GM19372 (cell line): ENCODE measurements at regions not wholly inside any gene's neighbourhood (a gene's known extent, or its start where the extent isn't known, plus 50 kb on each side); places are given as distances from the start of the nearest gene placed in this dataset.

Experiments used
- ATAC-seq: cut with Tn5 transposase; IDR thresholded peaks from one replicate; pipeline ENCODE4 v1.9.1; 2021; ENCODE audit warnings: mild to moderate bottlenecking, low read depth, moderate library complexity; ENCODE audit not compliant: unreplicated experiment

- ATAC-seq, result no peak
These were observed 275.8 kb upstream of the TENM3 start for GRCh38 chr4:181967401-181967800.

DNA sequence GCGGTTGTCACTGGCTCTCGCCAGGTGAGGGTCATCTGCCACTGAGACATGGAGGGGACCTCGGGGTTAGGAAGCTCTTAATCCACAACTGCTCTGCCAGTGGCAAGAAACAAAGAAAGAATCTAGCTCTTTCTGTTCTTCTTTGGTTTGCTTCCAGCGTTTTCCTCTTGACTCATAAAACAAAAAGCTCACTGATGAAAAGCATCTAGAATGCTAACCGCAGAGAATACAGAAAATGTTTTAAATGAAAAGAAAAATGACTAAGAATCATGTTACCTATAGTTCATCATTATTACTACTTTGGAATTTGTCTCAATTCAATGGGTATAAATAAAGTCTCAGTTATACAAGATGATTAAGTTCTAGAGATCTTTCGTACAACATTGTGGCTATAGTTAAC lies 274.8 kb upstream of the TENM3 start:
- ATAC-seq, result no peak

DNA sequence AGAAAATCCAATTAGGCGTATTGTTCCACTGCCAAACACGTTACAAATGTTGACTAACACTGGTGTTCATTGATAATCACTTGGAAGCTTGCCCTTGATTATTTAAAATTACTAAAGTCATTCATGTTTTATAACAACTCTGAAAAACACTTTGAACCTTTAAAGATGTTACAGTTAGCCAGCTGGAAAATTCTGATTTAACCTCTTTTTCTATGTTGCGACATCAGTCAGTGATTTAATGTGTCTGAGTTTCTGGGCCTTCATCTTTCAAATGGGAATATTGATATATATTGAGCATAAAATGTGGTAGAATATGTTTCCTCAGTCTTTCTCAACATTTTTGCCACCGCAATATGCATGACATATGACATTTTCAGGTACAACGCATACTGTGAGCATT lies 274.1 kb upstream of the TENM3 start:
- ATAC-seq, result no peak

- ATAC-seq, result no peak
These were observed 272.8 kb upstream of the TENM3 start for GRCh38 chr4:181970366-181970765.

GRCh38 chr4:181971411-181971810 lies 271.8 kb upstream of the TENM3 start:
- peak; percentile 68 for ATAC-seq

DNA sequence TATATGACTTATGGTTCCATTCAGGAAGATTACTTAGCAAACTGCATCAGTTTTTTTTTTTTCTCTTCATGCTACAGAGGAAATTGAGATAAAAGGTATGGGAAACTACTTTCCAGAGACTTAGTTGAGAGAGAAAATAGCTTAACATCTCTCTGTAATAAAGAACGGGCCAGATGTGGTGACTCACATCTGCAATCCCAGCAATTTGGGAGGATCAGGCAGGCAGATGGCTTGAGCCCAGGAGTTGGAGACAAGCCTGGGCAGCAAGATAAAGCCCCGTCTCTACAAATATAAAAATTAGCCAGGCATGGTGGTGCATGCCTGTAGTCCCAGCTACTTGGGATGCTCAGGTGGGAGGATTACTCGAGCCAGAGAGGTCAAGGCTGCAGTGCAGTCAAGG lies 271.2 kb upstream of the TENM3 start:
- ATAC-seq, result no peak

GRCh38 chr4:181976764-181977163 lies 266.4 kb upstream of the TENM3 start:
- ATAC-seq, result no peak

GRCh38 chr4:181982437-181982836 lies 260.8 kb upstream of the TENM3 start:
- no peak for ATAC-seq

DNA sequence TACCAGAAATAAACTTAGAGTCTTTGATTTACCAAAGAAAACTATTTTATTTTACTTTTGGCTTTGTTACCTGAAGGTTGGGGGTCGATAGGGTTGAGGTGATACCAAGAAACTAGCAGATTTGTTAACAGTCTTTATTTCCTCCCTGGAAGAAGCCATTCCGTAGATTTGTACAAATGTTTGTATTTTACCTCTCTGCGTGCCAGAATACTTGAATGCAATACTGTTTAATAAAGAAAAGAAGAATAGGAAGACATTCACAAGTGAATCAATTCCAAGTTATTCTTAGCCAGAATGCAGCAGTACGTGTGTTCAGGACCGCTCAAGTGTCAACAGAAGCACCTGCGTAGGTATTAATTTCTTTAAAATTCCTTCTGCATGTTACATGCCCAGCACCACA lies 260.3 kb upstream of the TENM3 start:
- ATAC-seq, result no peak

GRCh38 chr4:181987392-181987791 lies 255.8 kb upstream of the TENM3 start:
- ATAC-seq, result no peak

DNA sequence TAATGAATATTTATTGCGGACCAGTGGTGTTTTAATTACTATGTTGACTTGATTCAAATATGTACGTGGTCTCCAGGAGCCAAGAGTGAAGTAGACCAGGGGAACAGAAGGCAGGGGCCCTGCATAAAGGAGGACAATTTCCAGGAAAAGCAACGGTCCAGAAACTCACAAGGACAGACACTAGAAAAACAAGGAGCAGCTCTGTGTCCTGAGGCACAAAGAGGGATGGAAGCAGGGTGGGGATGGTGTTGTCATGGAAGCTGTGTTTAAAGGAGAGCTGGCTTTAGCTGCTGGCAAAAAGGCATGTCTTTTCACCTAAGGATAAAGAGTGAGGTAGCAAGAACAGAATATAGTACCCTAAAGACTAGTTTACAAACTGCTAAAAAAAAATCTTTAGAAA lies 254.1 kb upstream of the TENM3 start:
- no peak for ATAC-seq

GRCh38 chr4:181991369-181992108 lies 251.7 kb upstream of the TENM3 start:
- ATAC-seq, result no peak

- ATAC-seq, result no peak
These were observed 244.6 kb upstream of the TENM3 start for GRCh38 chr4:181998398-181999295.

DNA sequence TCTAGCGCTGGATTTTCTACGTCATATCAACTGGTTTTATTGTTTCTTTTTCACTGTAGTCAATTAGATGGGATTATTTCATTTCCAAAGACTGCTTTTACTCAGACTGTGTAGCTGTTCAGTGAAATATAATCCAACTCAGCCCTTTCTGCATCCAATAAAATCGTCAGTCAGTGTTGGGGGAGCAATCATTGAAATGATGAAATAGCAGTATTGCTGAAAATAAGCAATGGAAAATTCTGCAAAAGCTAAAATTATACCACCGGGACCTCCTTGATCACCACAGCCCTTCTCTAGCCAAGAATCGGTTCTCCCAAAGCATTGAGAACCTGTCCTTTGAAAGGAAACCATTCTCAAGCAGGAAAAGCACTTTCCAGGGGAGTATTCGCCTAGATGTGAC lies 243.1 kb upstream of the TENM3 start:
- ATAC-seq, result no peak

GRCh38 chr4:182010876-182011275 lies 232.3 kb upstream of the TENM3 start:
- ATAC-seq, result no peak

GRCh38 chr4:182014164-182014563 lies 229.0 kb upstream of the TENM3 start:
- no peak for ATAC-seq

GRCh38 chr4:182015014-182015413 lies 228.2 kb upstream of the TENM3 start:
- ATAC-seq, result no peak

DNA sequence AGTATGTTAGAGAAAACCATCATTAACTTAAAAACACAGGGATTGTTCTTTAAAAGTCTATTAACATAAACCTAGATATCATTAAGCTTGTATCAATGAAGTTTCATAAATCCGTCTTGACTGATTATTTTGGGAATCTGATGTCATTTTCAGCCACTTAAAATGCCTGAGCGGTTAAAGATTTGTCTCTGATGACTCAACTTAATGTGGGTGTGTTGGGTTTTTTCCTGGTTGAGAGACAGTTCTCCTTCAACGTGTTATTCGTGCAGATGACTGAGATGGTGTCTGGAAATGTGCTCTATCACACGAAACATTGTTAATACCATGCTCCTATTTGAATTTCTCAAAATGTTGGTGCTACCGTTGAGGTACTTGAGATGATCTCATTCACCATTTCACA lies 227.3 kb upstream of the TENM3 start:
- no peak for ATAC-seq

GRCh38 chr4:182017038-182017437 lies 226.2 kb upstream of the TENM3 start:
- ATAC-seq, result no peak

DNA sequence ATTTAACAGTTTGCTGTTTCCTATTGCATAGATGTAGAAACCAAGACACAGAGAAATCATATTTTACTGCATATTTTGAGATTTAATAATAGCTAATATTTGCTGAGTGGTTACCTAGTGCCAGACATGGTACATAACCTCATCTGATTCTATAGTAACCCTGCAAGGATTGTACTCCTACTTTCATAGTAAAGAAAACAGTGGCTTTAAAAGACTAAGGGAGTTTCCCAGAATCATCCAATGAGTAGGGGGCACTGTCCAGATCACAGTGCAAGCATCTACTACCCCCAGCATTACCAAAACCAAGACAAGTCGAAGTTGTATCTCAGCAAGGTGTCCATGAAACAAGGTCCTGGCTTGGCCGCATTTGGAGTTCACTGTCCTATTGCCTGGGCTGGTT lies 224.5 kb upstream of the TENM3 start:
- no peak for ATAC-seq

DNA sequence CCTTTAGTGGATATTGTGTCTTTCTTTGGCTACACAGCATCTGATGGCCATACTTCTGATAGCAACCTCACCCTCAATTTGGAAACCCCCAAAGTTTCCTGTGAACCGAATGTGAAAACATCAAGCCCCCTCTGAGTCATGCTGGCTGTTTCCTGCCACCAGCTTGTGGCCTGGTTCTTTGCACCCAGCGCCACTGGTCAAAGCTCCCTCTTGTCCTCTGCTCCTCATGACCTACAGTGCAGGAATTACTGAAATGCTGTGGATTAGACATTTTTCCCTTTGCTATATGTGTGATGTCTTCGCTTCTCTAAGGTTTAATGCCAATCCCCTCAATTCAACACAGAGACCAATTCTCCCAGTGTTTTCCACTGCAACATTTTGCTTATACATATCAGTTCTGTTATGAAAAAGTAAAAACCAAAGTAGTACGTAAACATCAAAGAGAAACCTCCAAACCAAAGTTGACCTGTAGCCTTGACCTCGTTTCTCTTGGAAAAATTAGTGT lies 224.0 kb upstream of the TENM3 start:
- peak; percentile 83 for ATAC-seq

GRCh38 chr4:182022909-182023308 lies 220.3 kb upstream of the TENM3 start:
- no peak for ATAC-seq
